ENCODE measurements at regions not wholly inside any gene's neighbourhood (a gene's known extent, or its start where the extent isn't known, plus 50 kb on each side); places are given as distances from the start of the nearest gene placed in this dataset.

GRCh38 chr10:59085054-59085453 lies 91.4 kb upstream of the PHYHIPL start:
- H3K79me2 ChIP-seq: no peaks in the 10 kb centered on the region
- H3K9ac ChIP-seq: no peak overlapping the region
- H3K4me1 ChIP-seq: no peaks in the 10 kb centered on the region
- H3K9me3 ChIP-seq (ENCODE audit: control insufficient read depth, low read length): no peaks in the 10 kb centered on the region
- H2AFZ ChIP-seq: no peak overlapping the region
- H3K27me3 ChIP-seq (ENCODE audit: control insufficient read depth, insufficient read depth, low read length): no peaks in the 10 kb centered on the region
- no peaks in the 10 kb centered on the region for H3K36me3 ChIP-seq (ENCODE audit: control insufficient read depth, insufficient read depth, low read length)
- TF ChIP-seq, protein P1, sequence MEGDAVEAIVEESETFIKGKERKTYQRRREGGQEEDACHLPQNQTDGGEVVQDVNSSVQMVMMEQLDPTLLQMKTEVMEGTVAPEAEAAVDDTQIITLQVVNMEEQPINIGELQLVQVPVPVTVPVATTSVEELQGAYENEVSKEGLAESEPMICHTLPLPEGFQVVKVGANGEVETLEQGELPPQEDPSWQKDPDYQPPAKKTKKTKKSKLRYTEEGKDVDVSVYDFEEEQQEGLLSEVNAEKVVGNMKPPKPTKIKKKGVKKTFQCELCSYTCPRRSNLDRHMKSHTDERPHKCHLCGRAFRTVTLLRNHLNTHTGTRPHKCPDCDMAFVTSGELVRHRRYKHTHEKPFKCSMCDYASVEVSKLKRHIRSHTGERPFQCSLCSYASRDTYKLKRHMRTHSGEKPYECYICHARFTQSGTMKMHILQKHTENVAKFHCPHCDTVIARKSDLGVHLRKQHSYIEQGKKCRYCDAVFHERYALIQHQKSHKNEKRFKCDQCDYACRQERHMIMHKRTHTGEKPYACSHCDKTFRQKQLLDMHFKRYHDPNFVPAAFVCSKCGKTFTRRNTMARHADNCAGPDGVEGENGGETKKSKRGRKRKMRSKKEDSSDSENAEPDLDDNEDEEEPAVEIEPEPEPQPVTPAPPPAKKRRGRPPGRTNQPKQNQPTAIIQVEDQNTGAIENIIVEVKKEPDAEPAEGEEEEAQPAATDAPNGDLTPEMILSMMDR (IDR thresholded peaks at IDR 0.05): no peak
- H3K4me2 ChIP-seq (ENCODE audit: low read length): no peak overlapping the region
- H3K27ac ChIP-seq: no peak overlapping the region
- no peak overlapping the region for H3K4me3 ChIP-seq (ENCODE audit: low read depth, low read length)

- Histone ChIP-seq H3K4me1 (no peaks in the 10 kb centered on the region), H3K27ac (no peak overlapping the region), H3K79me2 (no peaks in the 10 kb centered on the region), H2AFZ (no peak overlapping the region), H3K9ac (no peak overlapping the region), H3K4me3 (ENCODE audit: low read depth, low read length) (no peak overlapping the region), H3K9me3 (ENCODE audit: control insufficient read depth, low read length) (no peaks in the 10 kb centered on the region), H3K27me3 (ENCODE audit: control insufficient read depth, insufficient read depth, low read length) (no peaks in the 10 kb centered on the region), H3K36me3 (ENCODE audit: control insufficient read depth, insufficient read depth, low read length) (no peaks in the 10 kb centered on the region), H3K4me2 (ENCODE audit: low read length) (no peak overlapping the region)
- TF ChIP-seq, protein P1 (IDR thresholded peaks at IDR 0.05): no peak
These were observed 90.5 kb upstream of the PHYHIPL start for GRCh38 chr10:59085711-59086502.

DNA sequence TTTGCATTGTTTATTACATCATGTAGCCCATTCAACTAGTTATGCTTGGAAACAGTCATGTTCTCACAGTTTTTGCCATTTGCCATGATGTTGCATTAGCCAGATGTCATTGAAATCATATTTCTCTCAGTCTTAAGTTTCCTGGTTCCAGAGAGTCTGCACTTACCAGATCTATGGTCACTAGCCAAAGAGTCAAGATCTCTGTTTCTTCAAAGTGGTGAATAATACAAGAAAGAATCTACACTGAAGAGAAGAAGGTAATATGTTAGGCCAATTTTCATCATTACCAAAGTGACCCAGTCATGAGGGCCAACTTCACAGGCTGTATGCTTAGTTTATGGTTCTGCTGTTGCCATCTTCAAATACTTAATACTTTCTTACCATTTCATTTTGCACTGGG lies 89.0 kb upstream of the PHYHIPL start:
- Histone ChIP-seq H3K9ac (no peak overlapping the region), H3K79me2 (no peaks in the 10 kb centered on the region), H3K4me1 (no peaks in the 10 kb centered on the region), H3K4me2 (ENCODE audit: low read length) (no peak overlapping the region), H3K36me3 (ENCODE audit: control insufficient read depth, insufficient read depth, low read length) (no peaks in the 10 kb centered on the region), H3K4me3 (ENCODE audit: low read depth, low read length) (no peak overlapping the region), H3K27ac (no peak overlapping the region), H3K27me3 (ENCODE audit: control insufficient read depth, insufficient read depth, low read length) (no peaks in the 10 kb centered on the region), H3K9me3 (ENCODE audit: control insufficient read depth, low read length) (no peaks in the 10 kb centered on the region), H2AFZ (no peak overlapping the region)
- TF ChIP-seq, protein P1 (IDR thresholded peaks at IDR 0.05): no peak

DNA sequence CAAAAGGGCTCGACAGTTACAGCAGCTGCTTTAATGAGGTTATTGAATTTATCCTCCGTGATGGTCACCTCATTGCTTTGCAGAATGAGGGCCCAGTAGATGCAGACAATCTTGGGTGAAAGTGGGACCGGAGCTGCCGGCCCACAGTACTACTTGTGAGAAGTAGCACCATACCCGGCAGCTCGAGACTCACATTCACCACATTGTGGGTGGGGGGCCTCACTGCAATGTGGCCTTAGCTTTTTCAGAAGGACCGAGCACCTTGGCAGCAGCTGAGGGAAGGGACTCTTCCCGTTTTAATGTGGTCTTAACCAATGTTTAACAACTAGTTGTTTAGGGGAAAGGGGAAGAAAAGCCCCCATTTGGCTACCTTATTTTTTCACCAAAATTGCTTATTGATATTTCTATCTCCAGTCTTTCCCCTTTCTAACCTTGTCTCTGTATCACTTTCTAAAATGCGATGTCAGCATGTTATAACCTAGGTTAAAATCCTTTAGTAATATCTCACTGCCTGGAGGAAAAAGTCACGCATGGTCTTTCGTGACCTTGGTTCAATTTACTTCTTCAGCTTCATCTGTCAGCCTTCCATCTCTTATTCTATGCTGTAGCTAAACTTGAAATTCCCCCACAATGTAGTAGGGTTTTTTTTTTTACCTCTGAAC lies 87.4 kb upstream of the PHYHIPL start:
- Histone ChIP-seq H3K79me2 (no peaks in the 10 kb centered on the region), H2AFZ (no peak overlapping the region), H3K4me3 (ENCODE audit: low read depth, low read length) (no peak overlapping the region), H3K9me3 (ENCODE audit: control insufficient read depth, low read length) (no peaks in the 10 kb centered on the region), H3K4me1 (no peaks in the 10 kb centered on the region), H3K9ac (no peak overlapping the region), H3K27ac (no peak overlapping the region), H3K36me3 (ENCODE audit: control insufficient read depth, insufficient read depth, low read length) (no peaks in the 10 kb centered on the region), H3K27me3 (ENCODE audit: control insufficient read depth, insufficient read depth, low read length) (no peaks in the 10 kb centered on the region), H3K4me2 (ENCODE audit: low read length) (no peak overlapping the region)
- TF ChIP-seq, protein P1 (IDR thresholded peaks at IDR 0.05): no peak
